A204.1 (cell line): ENCODE measurements at regions not wholly inside any gene's neighbourhood (a gene's known extent, or its start where the extent isn't known, plus 50 kb on each side); places are given as distances from the start of the nearest gene placed in this dataset.
"Not testable (repeated sequence)": the region's sequence is repeated elsewhere in the genome, so short reads cannot be mapped to it uniquely, and the experiment has no call there.

ENCODE experiments used
- FAIRE-seq: peaks from 2 replicates; lab custom pipeline; 2012; peaks lifted over from hg19 to GRCh38; lab: Jason Lieb, UNC

GRCh38 chr15:85196697-85197096 is 183.7 kb upstream of the AKAP13 start:
- not testable (repeated sequence) for FAIRE-seq

GRCh38 chr15:85197582-85197981 is 182.8 kb upstream of the AKAP13 start:
- not testable (repeated sequence) for FAIRE-seq

- not testable (repeated sequence) for FAIRE-seq
Measured at GRCh38 chr15:85198432-85198831, 182.0 kb upstream of the AKAP13 start.

GRCh38 chr15:85200215-85200614 is 180.2 kb upstream of the AKAP13 start:
- not testable (repeated sequence) for FAIRE-seq

- not testable (repeated sequence) for FAIRE-seq
Measured at GRCh38 chr15:85201118-85201793, 179.1 kb upstream of the AKAP13 start.

- FAIRE-seq: not testable (repeated sequence)
Measured at GRCh38 chr15:85204481-85204880, 175.9 kb upstream of the AKAP13 start.

- FAIRE-seq: not testable (repeated sequence)
Measured at GRCh38 chr15:85233791-85234325, 146.5 kb upstream of the AKAP13 start.

GRCh38 chr15:85234450-85235196 is 145.8 kb upstream of the AKAP13 start:
- not testable (repeated sequence) for FAIRE-seq

GRCh38 chr15:85244056-85244455 is 136.3 kb upstream of the AKAP13 start:
- not testable (repeated sequence) for FAIRE-seq

- FAIRE-seq: not testable (repeated sequence)
Measured at GRCh38 chr15:85250938-85251542, 129.4 kb upstream of the AKAP13 start.

- not testable (repeated sequence) for FAIRE-seq
Measured at GRCh38 chr15:85253196-85253915, 127.0 kb upstream of the AKAP13 start.

GRCh38 chr15:85254961-85255360 is 125.4 kb upstream of the AKAP13 start:
- FAIRE-seq: not testable (repeated sequence)

- not testable (repeated sequence) for FAIRE-seq
Measured at GRCh38 chr15:85255502-85255901, 124.9 kb upstream of the AKAP13 start.

GRCh38 chr15:85256009-85256997 is 124.1 kb upstream of the AKAP13 start:
- not testable (repeated sequence) for FAIRE-seq

GRCh38 chr15:85258062-85258445 is 122.3 kb upstream of the AKAP13 start:
- not testable (repeated sequence) for FAIRE-seq

GRCh38 chr15:85258559-85259209 is 121.7 kb upstream of the AKAP13 start:
- not testable (repeated sequence) for FAIRE-seq

GRCh38 chr15:85260526-85260925 is 119.9 kb upstream of the AKAP13 start:
- FAIRE-seq: not testable (repeated sequence)

GRCh38 chr15:85262461-85263055 is 117.8 kb upstream of the AKAP13 start:
- FAIRE-seq: not testable (repeated sequence)

GRCh38 chr15:85263842-85264440 is 116.5 kb upstream of the AKAP13 start:
- FAIRE-seq: not testable (repeated sequence)
